OCI-LY7 (cell line): ENCODE measurements at regions not wholly inside any gene's neighbourhood (a gene's known extent, or its start where the extent isn't known, plus 50 kb on each side); places are given as distances from the start of the nearest gene placed in this dataset.

Source experiments
- CTCF ChIP-seq: fragments of 200-600 bp; sonication (generic); conservative IDR thresholded peaks from 2 replicates; pipeline ENCODE4 v1.5.1; 2014; ENCODE audit warnings: mild to moderate bottlenecking, antibody characterized with exemption, low read length, moderate library complexity, mixed read lengths
- EZH2phosphoT487 ChIP-seq: fragments of 200-600 bp; sonication (generic); IDR thresholded peaks from 2 replicates; pipeline ENCODE4 v1.6.1; 2018; ENCODE audit warnings: low read depth, borderline replicate concordance, mild to moderate bottlenecking, mixed run types, antibody characterized with exemption, low read length, moderate library complexity, mixed read lengths

- no peak for TF ChIP-seq CTCF
- no peak for TF ChIP-seq EZH2phosphoT487
Measured at GRCh38 chr14:42527141-42527540, 920.5 kb downstream of the LRFN5 start.
